GM23338 (cell line): ENCODE measurements at regions not wholly inside any gene's neighbourhood (a gene's known extent, or its start where the extent isn't known, plus 50 kb on each side); places are given as distances from the start of the nearest gene placed in this dataset.

Experiments used
- ATAC-seq: fragments of 200-7000 bp; cut with Tn5 transposase; 3 replicates; pipeline ENCODE4 v1.9.1; 2020
- DNase-seq: peaks from one replicate; pipeline ENCODE4 v3.0.0-alpha.2; 2015; ENCODE audit warnings: low spot score
- H2AFZ ChIP-seq: fragments of 200-600 bp; sonication (generic); 2 replicates; pipeline ENCODE4 v1.8.0; 2016; ENCODE audit warnings: antibody characterized with exemption, mild to moderate bottlenecking, moderate library complexity
- H3F3A ChIP-seq: fragments of 200-600 bp; sonication (generic); replicated peaks from 2 replicates; pipeline ENCODE4 v1.8.0; 2017; ENCODE audit warnings: antibody characterized with exemption, mixed run types, low read depth
- H3K27ac ChIP-seq: fragments of 200-600 bp; sonication (generic); 2 replicates; pipeline ENCODE4 v1.6.1; 2016; ENCODE audit warnings: low read depth
- H3K27me3 ChIP-seq: fragments of 200-600 bp; sonication (generic); 2 replicates; pipeline ENCODE4 v1.8.0; 2016; ENCODE audit warnings: mild to moderate bottlenecking, mixed run types, moderate library complexity; ENCODE audit not compliant: insufficient read depth
- H3K36me3 ChIP-seq: fragments of 200-600 bp; sonication (generic); 2 replicates; pipeline ENCODE4 v1.8.0; 2016; ENCODE audit warnings: mild to moderate bottlenecking; ENCODE audit not compliant: insufficient read depth
- H3K4me1 ChIP-seq: fragments of 200-600 bp; sonication (generic); 2 replicates; pipeline ENCODE4 v1.8.0; 2016; ENCODE audit warnings: mild to moderate bottlenecking, moderate library complexity; ENCODE audit not compliant: insufficient read depth
- H3K4me2 ChIP-seq: fragments of 200-600 bp; sonication (generic); 2 replicates; pipeline ENCODE4 v1.7.1; 2017; ENCODE audit warnings: mixed run types
- H3K4me3 ChIP-seq: fragments of 200-600 bp; sonication (generic); 2 replicates; pipeline ENCODE4 v1.6.1; 2016; ENCODE audit warnings: mixed run types
- H3K79me2 ChIP-seq: fragments of 200-600 bp; sonication (generic); replicated peaks from 2 replicates; pipeline ENCODE4 v1.8.0; 2017; ENCODE audit warnings: mild to moderate bottlenecking; ENCODE audit not compliant: insufficient read depth
- H3K9me2 ChIP-seq: fragments of 200-600 bp; sonication (generic); 2 replicates; pipeline ENCODE4 v1.8.0; 2017; ENCODE audit not compliant: insufficient read depth
- H4K20me1 ChIP-seq: fragments of 200-600 bp; sonication (generic); replicated peaks from 2 replicates; pipeline ENCODE4 v1.8.0; 2017; ENCODE audit warnings: mild to moderate bottlenecking; ENCODE audit not compliant: insufficient read depth
- H3K27ac Mint-ChIP-seq: 2 replicates; pipeline ENCODE4 v1.8.0; 2020; ENCODE audit warnings: inconsistent platforms, mild to moderate bottlenecking, moderate library complexity, mixed read lengths
- H3K27me3 Mint-ChIP-seq: 3 replicates; pipeline ENCODE4 v1.8.0; 2022; ENCODE audit warnings: low read depth, mild to moderate bottlenecking, moderate library complexity, mixed read lengths, inconsistent platforms; ENCODE audit not compliant: insufficient read depth, poor library complexity
- H3K36me3 Mint-ChIP-seq: 3 replicates; pipeline ENCODE4 v1.8.0; 2021; ENCODE audit warnings: low read depth, mild to moderate bottlenecking, inconsistent platforms, moderate library complexity, mixed read lengths
- H3K4me1 Mint-ChIP-seq: 3 replicates; pipeline ENCODE4 v1.8.0; 2020; ENCODE audit warnings: mild to moderate bottlenecking, inconsistent platforms, mixed read lengths
- H3K4me3 Mint-ChIP-seq: 3 replicates; pipeline ENCODE4 v1.8.0; 2021; ENCODE audit warnings: moderate library complexity, mild to moderate bottlenecking, inconsistent platforms, mixed read lengths
- H3K9me3 Mint-ChIP-seq: 3 replicates; pipeline ENCODE4 v1.8.0; 2020; ENCODE audit warnings: moderate library complexity, mild to moderate bottlenecking, inconsistent platforms, mixed read lengths
- CREB1 ChIP-seq: fragments of 250-450 bp; sonication (Bioruptor Pico); IDR thresholded peaks from 2 replicates; pipeline ENCODE4 v1.5.0; 2020; ENCODE audit warnings: low read depth, mild to moderate bottlenecking, moderate library complexity
- EZH2 ChIP-seq: fragments of 200-600 bp; sonication (generic); IDR thresholded peaks from one replicate; pipeline ENCODE4 v1.8.0; 2017; ENCODE audit warnings: antibody characterized with exemption, mild to moderate bottlenecking, low read depth; ENCODE audit not compliant: unreplicated experiment
- EZH2phosphoT487 ChIP-seq: fragments of 200-600 bp; sonication (generic); IDR thresholded peaks from one replicate; pipeline ENCODE4 v1.8.1; 2018; ENCODE audit warnings: antibody characterized with exemption; ENCODE audit not compliant: unreplicated experiment
- JUNB ChIP-seq: IDR thresholded peaks from one replicate; pipeline ENCODE4 v1.6.1; 2016; ENCODE audit warnings: antibody characterized with exemption; ENCODE audit not compliant: unreplicated experiment
- POLR2AphosphoS5 ChIP-seq: IDR thresholded peaks from 2 replicates; pipeline ENCODE4 v1.6.1; 2016; ENCODE audit warnings: antibody characterized with exemption, low read depth
- ZNF114 ChIP-seq: fragments of 250-450 bp; sonication (Bioruptor Pico); IDR thresholded peaks from 2 replicates; pipeline ENCODE4 v1.5.0; 2020; ENCODE audit warnings: mild to moderate bottlenecking, moderate library complexity
- ZNF331 ChIP-seq: fragments of 250-450 bp; sonication (Bioruptor Pico); IDR thresholded peaks from 2 replicates; pipeline ENCODE4 v1.5.0; 2020; ENCODE audit warnings: low read depth, mild to moderate bottlenecking, moderate library complexity
- TF ChIP-seq, protein P1 (sequence below): IDR thresholded peaks from 2 replicates; pipeline ENCODE4 v1.6.1; 2016; ENCODE audit warnings: antibody characterized with exemption
- TF ChIP-seq, protein P2 (sequence below): fragments of 250-450 bp; sonication (Bioruptor Pico); IDR thresholded peaks from 2 replicates; pipeline ENCODE4 v1.5.0; 2020; ENCODE audit warnings: mild to moderate bottlenecking, moderate library complexity
- TF ChIP-seq, protein P3 (sequence below): IDR thresholded peaks from one replicate; pipeline ENCODE4 v1.6.1; 2018; ENCODE audit warnings: antibody characterized with exemption; ENCODE audit not compliant: unreplicated experiment

DNA sequence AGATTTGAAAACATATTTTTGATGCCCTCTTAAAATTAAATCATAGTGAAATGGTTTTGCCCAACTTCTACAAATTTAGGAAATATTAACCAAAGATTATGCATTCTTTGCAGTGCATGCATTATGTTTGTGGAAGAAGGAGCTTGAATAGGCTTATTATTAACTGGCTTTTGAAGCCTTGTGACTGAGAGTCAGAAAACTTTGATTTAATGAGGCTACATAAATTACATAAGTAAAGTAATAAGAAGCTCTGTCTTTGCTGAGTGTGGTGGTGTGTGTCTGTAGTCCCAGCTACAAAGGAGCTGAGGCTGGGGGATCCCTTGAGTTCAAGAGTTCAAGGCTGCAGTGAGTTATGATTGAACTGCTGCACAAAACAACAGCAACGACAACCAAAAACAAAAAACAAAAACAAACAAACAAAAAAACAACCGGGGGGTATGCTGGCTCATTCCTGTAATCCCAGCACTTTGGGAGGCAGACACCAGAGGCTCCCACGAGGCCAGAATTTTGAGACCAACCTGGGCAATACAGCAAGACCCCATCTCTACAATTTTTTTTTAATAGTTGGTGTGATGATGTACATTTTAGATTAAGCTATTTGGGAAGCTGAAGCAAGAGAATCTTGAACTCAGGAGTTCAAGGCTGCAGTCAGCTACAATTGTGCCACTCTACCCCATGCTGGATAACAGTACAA, 57.0 kb upstream of the LRRTM4 start:
- Histone ChIP-seq H3K4me1 (no peaks in the 10 kb centered on the region), H3K36me3 (no peaks in the 10 kb centered on the region; the same call in 1 of the 2 replicates), H3F3A (no peaks in the 10 kb centered on the region), H3K9me2 (no peaks in the 10 kb centered on the region), H3K27me3 (no peaks in the 10 kb centered on the region), H3K79me2 (peaks cover 10% of the 10 kb centered on the region), H3K4me2 (no peak overlapping the region), H3K27ac (no peak overlapping the region), H3K4me3 (no peak overlapping the region), H4K20me1 (no peaks in the 10 kb centered on the region), H2AFZ (no peak overlapping the region)
- H3K36me3 Mint-ChIP-seq, result peaks cover 3% of the 10 kb centered on the region; the same call in 1 of the 3 replicates
- no peak overlapping the region for H3K27ac Mint-ChIP-seq
- no peak overlapping the region for H3K4me3 Mint-ChIP-seq
- DNase-seq (no peak), ATAC-seq (no peak)
- no peaks in the 10 kb centered on the region for H3K27me3 Mint-ChIP-seq
- H3K9me3 Mint-ChIP-seq, result no peaks in the 10 kb centered on the region; the same call in 1 of the 3 replicates
- TF ChIP-seq, protein P1, sequence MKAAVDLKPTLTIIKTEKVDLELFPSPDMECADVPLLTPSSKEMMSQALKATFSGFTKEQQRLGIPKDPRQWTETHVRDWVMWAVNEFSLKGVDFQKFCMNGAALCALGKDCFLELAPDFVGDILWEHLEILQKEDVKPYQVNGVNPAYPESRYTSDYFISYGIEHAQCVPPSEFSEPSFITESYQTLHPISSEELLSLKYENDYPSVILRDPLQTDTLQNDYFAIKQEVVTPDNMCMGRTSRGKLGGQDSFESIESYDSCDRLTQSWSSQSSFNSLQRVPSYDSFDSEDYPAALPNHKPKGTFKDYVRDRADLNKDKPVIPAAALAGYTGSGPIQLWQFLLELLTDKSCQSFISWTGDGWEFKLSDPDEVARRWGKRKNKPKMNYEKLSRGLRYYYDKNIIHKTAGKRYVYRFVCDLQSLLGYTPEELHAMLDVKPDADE, result no peak
- TF ChIP-seq JUNB (no peak), ZNF114 (CRISPR knock-in tag) (no peak), ZNF331 (CRISPR knock-in tag) (no peak), EZH2phosphoT487 (no peak), CREB1 (no peak), EZH2 (no peak), POLR2AphosphoS5 (no peak)
- TF ChIP-seq, protein P2, sequence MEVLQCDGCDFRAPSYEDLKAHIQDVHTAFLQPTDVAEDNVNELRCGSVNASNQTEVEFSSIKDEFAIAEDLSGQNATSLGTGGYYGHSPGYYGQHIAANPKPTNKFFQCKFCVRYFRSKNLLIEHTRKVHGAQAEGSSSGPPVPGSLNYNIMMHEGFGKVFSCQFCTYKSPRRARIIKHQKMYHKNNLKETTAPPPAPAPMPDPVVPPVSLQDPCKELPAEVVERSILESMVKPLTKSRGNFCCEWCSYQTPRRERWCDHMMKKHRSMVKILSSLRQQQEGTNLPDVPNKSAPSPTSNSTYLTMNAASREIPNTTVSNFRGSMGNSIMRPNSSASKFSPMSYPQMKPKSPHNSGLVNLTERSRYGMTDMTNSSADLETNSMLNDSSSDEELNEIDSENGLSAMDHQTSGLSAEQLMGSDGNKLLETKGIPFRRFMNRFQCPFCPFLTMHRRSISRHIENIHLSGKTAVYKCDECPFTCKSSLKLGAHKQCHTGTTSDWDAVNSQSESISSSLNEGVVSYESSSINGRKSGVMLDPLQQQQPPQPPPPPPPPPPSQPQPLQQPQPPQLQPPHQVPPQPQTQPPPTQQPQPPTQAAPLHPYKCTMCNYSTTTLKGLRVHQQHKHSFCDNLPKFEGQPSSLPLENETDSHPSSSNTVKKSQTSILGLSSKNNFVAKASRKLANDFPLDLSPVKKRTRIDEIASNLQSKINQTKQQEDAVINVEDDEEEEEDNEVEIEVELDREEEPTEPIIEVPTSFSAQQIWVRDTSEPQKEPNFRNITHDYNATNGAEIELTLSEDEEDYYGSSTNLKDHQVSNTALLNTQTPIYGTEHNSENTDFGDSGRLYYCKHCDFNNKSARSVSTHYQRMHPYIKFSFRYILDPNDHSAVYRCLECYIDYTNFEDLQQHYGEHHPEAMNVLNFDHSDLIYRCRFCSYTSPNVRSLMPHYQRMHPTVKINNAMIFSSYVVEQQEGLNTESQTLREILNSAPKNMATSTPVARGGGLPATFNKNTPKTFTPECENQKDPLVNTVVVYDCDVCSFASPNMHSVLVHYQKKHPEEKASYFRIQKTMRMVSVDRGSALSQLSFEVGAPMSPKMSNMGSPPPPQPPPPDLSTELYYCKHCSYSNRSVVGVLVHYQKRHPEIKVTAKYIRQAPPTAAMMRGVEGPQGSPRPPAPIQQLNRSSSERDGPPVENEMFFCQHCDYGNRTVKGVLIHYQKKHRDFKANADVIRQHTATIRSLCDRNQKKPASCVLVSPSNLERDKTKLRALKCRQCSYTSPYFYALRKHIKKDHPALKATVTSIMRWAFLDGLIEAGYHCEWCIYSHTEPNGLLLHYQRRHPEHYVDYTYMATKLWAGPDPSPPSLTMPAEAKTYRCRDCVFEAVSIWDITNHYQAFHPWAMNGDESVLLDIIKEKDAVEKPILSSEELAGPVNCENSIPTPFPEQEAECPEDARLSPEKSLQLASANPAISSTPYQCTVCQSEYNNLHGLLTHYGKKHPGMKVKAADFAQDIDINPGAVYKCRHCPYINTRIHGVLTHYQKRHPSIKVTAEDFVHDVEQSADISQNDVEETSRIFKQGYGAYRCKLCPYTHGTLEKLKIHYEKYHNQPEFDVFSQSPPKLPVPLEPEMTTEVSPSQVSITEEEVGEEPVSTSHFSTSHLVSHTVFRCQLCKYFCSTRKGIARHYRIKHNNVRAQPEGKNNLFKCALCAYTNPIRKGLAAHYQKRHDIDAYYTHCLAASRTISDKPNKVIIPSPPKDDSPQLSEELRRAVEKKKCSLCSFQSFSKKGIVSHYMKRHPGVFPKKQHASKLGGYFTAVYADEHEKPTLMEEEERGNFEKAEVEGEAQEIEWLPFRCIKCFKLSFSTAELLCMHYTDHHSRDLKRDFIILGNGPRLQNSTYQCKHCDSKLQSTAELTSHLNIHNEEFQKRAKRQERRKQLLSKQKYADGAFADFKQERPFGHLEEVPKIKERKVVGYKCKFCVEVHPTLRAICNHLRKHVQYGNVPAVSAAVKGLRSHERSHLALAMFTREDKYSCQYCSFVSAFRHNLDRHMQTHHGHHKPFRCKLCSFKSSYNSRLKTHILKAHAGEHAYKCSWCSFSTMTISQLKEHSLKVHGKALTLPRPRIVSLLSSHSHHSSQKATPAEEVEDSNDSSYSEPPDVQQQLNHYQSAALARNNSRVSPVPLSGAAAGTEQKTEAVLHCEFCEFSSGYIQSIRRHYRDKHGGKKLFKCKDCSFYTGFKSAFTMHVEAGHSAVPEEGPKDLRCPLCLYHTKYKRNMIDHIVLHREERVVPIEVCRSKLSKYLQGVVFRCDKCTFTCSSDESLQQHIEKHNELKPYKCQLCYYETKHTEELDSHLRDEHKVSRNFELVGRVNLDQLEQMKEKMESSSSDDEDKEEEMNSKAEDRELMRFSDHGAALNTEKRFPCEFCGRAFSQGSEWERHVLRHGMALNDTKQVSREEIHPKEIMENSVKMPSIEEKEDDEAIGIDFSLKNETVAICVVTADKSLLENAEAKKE (CRISPR knock-in tag), result no peak
- TF ChIP-seq, protein P3, sequence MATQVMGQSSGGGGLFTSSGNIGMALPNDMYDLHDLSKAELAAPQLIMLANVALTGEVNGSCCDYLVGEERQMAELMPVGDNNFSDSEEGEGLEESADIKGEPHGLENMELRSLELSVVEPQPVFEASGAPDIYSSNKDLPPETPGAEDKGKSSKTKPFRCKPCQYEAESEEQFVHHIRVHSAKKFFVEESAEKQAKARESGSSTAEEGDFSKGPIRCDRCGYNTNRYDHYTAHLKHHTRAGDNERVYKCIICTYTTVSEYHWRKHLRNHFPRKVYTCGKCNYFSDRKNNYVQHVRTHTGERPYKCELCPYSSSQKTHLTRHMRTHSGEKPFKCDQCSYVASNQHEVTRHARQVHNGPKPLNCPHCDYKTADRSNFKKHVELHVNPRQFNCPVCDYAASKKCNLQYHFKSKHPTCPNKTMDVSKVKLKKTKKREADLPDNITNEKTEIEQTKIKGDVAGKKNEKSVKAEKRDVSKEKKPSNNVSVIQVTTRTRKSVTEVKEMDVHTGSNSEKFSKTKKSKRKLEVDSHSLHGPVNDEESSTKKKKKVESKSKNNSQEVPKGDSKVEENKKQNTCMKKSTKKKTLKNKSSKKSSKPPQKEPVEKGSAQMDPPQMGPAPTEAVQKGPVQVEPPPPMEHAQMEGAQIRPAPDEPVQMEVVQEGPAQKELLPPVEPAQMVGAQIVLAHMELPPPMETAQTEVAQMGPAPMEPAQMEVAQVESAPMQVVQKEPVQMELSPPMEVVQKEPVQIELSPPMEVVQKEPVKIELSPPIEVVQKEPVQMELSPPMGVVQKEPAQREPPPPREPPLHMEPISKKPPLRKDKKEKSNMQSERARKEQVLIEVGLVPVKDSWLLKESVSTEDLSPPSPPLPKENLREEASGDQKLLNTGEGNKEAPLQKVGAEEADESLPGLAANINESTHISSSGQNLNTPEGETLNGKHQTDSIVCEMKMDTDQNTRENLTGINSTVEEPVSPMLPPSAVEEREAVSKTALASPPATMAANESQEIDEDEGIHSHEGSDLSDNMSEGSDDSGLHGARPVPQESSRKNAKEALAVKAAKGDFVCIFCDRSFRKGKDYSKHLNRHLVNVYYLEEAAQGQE, result no peak
- H3K4me1 Mint-ChIP-seq, result no peaks in the 10 kb centered on the region; the same call in 2 of the 3 replicates
